Right ventricle myocardium superior (tissue), 1 donor: ENCODE measurements at regions not wholly inside any gene's neighbourhood (a gene's known extent, or its start where the extent isn't known, plus 50 kb on each side); places are given as distances from the start of the nearest gene placed in this dataset.
"Not testable (repeated sequence)": the region's sequence is repeated elsewhere in the genome, so short reads cannot be mapped to it uniquely, and the experiment has no call there.

Experiments used
- ATAC-seq: fragments of 200-7000 bp; cut with Tn5 transposase; one replicate; pipeline ENCODE4 v1.9.1; 2020; ENCODE audit warnings: mild to moderate bottlenecking; ENCODE audit not compliant: poor library complexity
- DNase-seq: peaks from one replicate; pipeline ENCODE4 v3.0.0-alpha.2; 2020
- intact Hi-C: fragments of 100-400 bp; cut with DNase I; formaldehyde crosslinking; loops from one replicate; pipeline ENCODE4 v1.11.2; 2022
- donor health status: DM: no; HTN: yes; CAD: no; lungs with severe emphysema.

- intact Hi-C loops, result no loop called here
- no peak for DNase-seq
- no peak for ATAC-seq
Measured at GRCh38 chr12:59304077-59304721, 291.6 kb upstream of the SLC16A7 start.

GRCh38 chr12:59298296-59298695, 297.5 kb upstream of the SLC16A7 start:
- intact Hi-C loops, result no loop called here
- DNase-seq (no peak), ATAC-seq (no peak)

GRCh38 chr12:59294221-59294620, 301.6 kb upstream of the SLC16A7 start:
- ATAC-seq (no peak), DNase-seq (no peak)
- intact Hi-C loops, result no loop called here

- intact Hi-C loops, result no loop called here
- DNase-seq (no peak), ATAC-seq (no peak)
Measured at GRCh38 chr12:59282999-59283398, 312.8 kb upstream of the SLC16A7 start.

GRCh38 chr12:59273561-59273960, 322.3 kb upstream of the SLC16A7 start:
- DNase-seq, intact Hi-C loops, ATAC-seq: not testable (repeated sequence)

GRCh38 chr12:59268295-59268809, 327.5 kb upstream of the SLC16A7 start:
- intact Hi-C loops, result no loop called here
- DNase-seq (no peak), ATAC-seq (no peak)

- ATAC-seq, result no peak
- no peak for DNase-seq
- intact Hi-C loops, result no loop called here
Measured at GRCh38 chr12:59260202-59260601, 335.6 kb upstream of the SLC16A7 start.

- DNase-seq (no peak), ATAC-seq (no peak)
- intact Hi-C loops, result no loop called here
Measured at GRCh38 chr12:59252731-59253130, 332.4 kb upstream of the LRIG3 start.

- ATAC-seq (no peak), DNase-seq (no peak)
- intact Hi-C loops, result no loop called here
Measured at GRCh38 chr12:59250766-59251165, 330.5 kb upstream of the LRIG3 start.

GRCh38 chr12:59240048-59240447, 319.7 kb upstream of the LRIG3 start:
- DNase-seq (no peak), ATAC-seq (no peak)
- intact Hi-C loops, result no loop called here

GRCh38 chr12:59234391-59234790, 314.1 kb upstream of the LRIG3 start:
- intact Hi-C loops, result no loop called here
- ATAC-seq (no peak), DNase-seq (no peak)

GRCh38 chr12:59230334-59230733, 310.0 kb upstream of the LRIG3 start:
- intact Hi-C loops, result no loop called here
- no peak for ATAC-seq
- DNase-seq, result no peak

GRCh38 chr12:59219148-59219547, 298.8 kb upstream of the LRIG3 start:
- ATAC-seq, result no peak
- intact Hi-C loops, result no loop called here
- DNase-seq, result no peak

- intact Hi-C loops, result no loop called here
Measured at GRCh38 chr12:59196989-59197388, 276.7 kb upstream of the LRIG3 start.

GRCh38 chr12:59194794-59195193, 274.5 kb upstream of the LRIG3 start:
- no peak for DNase-seq
- intact Hi-C loops, result no loop called here
- no peak for ATAC-seq

More at GRCh38 chr12:59196989-59197388, 276.7 kb upstream of the LRIG3 start:
- no peak for ATAC-seq
- no peak for DNase-seq

GRCh38 chr12:59193476-59194050, 273.3 kb upstream of the LRIG3 start:
- no peak for ATAC-seq
- intact Hi-C loops, result no loop called here
- no peak for DNase-seq

- intact Hi-C loops, result no loop called here
- no peak for ATAC-seq
- DNase-seq, result no peak
Measured at GRCh38 chr12:59191372-59191771, 271.1 kb upstream of the LRIG3 start.

GRCh38 chr12:59186451-59186850, 266.1 kb upstream of the LRIG3 start:
- ATAC-seq, result no peak
- DNase-seq, result no peak
- intact Hi-C loops, result no loop called here

GRCh38 chr12:59185295-59185694, 265.0 kb upstream of the LRIG3 start:
- no peak for ATAC-seq
- no peak for DNase-seq
- intact Hi-C loops, result no loop called here

GRCh38 chr12:59182658-59183455, 262.6 kb upstream of the LRIG3 start:
- DNase-seq (no peak), ATAC-seq (no peak)
- intact Hi-C loops, result no loop called here
